Upper lobe of left lung (tissue), 4 donors: ENCODE measurements at regions not wholly inside any gene's neighbourhood (a gene's known extent, or its start where the extent isn't known, plus 50 kb on each side); places are given as distances from the start of the nearest gene placed in this dataset.
A peak's percentile ranks its signal among the peaks of the same experiment; 100 is the strongest.

Experiments used
- EP300 ChIP-seq, 4 donors: sonication (generic); formaldehyde crosslinking; IDR thresholded peaks; one replicate each; pipeline ENCODE4 v1.5.1; 2017; ENCODE audit warnings: antibody characterized with exemption in 4 of 4, control low read depth in 2 of 4
- POLR2A ChIP-seq, 4 donors: fragments of 450-650 bp; IDR thresholded peaks; one replicate each; pipeline ENCODE4 v1.5.1; 2016 to 2017; ENCODE audit warnings: antibody characterized with exemption in 4 of 4, mild to moderate bottlenecking in 2 of 4
- POLR2AphosphoS5 ChIP-seq, 2 donors: sonication (generic); formaldehyde crosslinking; IDR thresholded peaks; one replicate each; pipeline ENCODE4 v1.5.1; 2017; ENCODE audit warnings: antibody characterized with exemption in 2 of 2
- TF ChIP-seq, protein P1 (sequence below), 6 experiments: fragments of 450-650 bp in 4 of 6; fragments of 200-600 bp in 2 of 6; sonication (generic) in 2 of 6; IDR thresholded peaks; one replicate each; pipeline ENCODE4 v1.5.1; 2016 to 2019; ENCODE audit warnings: antibody characterized with exemption in 6 of 6

- TF ChIP-seq, protein P1, sequence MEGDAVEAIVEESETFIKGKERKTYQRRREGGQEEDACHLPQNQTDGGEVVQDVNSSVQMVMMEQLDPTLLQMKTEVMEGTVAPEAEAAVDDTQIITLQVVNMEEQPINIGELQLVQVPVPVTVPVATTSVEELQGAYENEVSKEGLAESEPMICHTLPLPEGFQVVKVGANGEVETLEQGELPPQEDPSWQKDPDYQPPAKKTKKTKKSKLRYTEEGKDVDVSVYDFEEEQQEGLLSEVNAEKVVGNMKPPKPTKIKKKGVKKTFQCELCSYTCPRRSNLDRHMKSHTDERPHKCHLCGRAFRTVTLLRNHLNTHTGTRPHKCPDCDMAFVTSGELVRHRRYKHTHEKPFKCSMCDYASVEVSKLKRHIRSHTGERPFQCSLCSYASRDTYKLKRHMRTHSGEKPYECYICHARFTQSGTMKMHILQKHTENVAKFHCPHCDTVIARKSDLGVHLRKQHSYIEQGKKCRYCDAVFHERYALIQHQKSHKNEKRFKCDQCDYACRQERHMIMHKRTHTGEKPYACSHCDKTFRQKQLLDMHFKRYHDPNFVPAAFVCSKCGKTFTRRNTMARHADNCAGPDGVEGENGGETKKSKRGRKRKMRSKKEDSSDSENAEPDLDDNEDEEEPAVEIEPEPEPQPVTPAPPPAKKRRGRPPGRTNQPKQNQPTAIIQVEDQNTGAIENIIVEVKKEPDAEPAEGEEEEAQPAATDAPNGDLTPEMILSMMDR (IDR thresholded peaks at IDR 0.05): no peak
- TF ChIP-seq POLR2A (IDR thresholded peaks at IDR 0.05) (peak in 1 of 4 donors; percentile 79), POLR2AphosphoS5 (IDR thresholded peaks at IDR 0.05) (peak; percentile 89 to 94), EP300 (IDR thresholded peaks at IDR 0.05) (peak; percentile 71 to 99 (median 90))
These were observed 96.7 kb upstream of the COPS8 start for GRCh38 chr2:236988690-236989624.
